ENCODE measurements at regions not wholly inside any gene's neighbourhood (a gene's known extent, or its start where the extent isn't known, plus 50 kb on each side); places are given as distances from the start of the nearest gene placed in this dataset.

- WGBS, 2 donors, result 50 to 65% methylated on average over 4 of the region's 4 CpGs
- Histone ChIP-seq H3K4me3 (no peak overlapping the region), H3K4me1 (no peaks in the 10 kb centered on the region), H3K27me3 (no peaks in the 10 kb centered on the region), H3K36me3 (no peaks in the 10 kb centered on the region), H3K9me3 (no peaks in the 10 kb centered on the region), H3K27ac (no peak overlapping the region)
- FAIRE-seq (no peak), DNase-seq (no peak), ATAC-seq (no peak)
- TF ChIP-seq CTCF (IDR thresholded peaks at IDR 0.05), result no peak
- intact Hi-C loops (cut with DNase I), result no loop called here
These were observed 584.3 kb downstream of the FBXO15 start for GRCh38 chr18:73563345-73563744.

- Histone ChIP-seq H3K27ac (no peak overlapping the region), H3K36me3 (no peaks in the 10 kb centered on the region), H3K4me1 (no peaks in the 10 kb centered on the region), H3K9me3 (no peaks in the 10 kb centered on the region), H3K4me3 (no peak overlapping the region), H3K27me3 (no peaks in the 10 kb centered on the region)
- no peak for TF ChIP-seq CTCF (IDR thresholded peaks at IDR 0.05)
- FAIRE-seq (no peak), DNase-seq (no peak), ATAC-seq (no peak)
- WGBS, 2 donors, result 42 to 51% methylated on average over 4 of the region's 4 CpGs
- intact Hi-C loops (cut with DNase I), result no loop called here
These were observed 590.7 kb downstream of the FBXO15 start for GRCh38 chr18:73556904-73557303.

DNA sequence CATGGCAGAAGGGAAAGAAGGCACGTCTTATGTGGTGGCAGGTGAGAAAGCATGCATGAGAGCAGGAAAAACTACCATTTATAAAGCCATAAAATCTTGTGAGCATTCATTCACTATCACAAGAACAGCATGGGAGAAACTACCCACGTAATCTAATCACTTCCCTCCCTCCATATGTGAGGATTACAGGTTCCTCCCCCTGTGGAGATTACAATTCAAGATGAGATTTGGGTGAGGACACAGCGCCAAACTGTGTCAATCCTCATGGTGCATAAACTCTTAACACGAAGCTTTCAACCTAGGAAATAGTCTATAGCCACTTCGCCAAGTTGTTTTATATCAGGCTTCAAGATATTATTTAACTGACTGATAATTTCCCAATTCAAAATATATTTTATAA, 595.5 kb downstream of the FBXO15 start:
- ATAC-seq (no peak), FAIRE-seq (no peak), DNase-seq (no peak)
- WGBS, 2 donors, result 59 to 65% methylated on average over 5 of the region's 5 CpGs
- H3K4me3 ChIP-seq, result no peak overlapping the region
- no peaks in the 10 kb centered on the region for H3K36me3 ChIP-seq
- no peaks in the 10 kb centered on the region for H3K27me3 ChIP-seq
- no peaks in the 10 kb centered on the region for H3K4me1 ChIP-seq
- H3K9me3 ChIP-seq, result no peaks in the 10 kb centered on the region
- no peak overlapping the region for H3K27ac ChIP-seq
- TF ChIP-seq CTCF (IDR thresholded peaks at IDR 0.05), result no peak
- intact Hi-C loops (cut with DNase I), result no loop called here

DNA sequence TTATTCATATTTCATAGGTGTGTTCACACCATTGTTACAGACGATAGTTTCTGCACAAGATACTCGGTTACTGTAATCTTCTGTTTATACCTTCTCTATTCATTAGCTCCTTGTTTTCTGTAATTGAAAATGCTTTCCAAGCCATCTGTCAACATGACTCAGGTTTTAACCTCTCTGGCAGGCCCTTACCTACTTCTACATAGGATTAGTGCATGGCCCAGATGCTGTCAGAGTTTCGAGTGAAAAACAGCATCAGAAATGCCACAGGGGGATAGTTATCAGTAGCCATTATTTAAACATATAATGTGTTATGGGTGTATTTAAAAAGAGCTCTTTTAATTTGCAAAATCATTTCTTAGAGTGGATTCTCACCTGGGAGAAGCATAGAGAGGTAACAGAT, 596.4 kb downstream of the FBXO15 start:
- FAIRE-seq, result no peak
- no peaks in the 10 kb centered on the region for H3K27me3 ChIP-seq
- no peaks in the 10 kb centered on the region for H3K9me3 ChIP-seq
- ATAC-seq, result no peak
- WGBS, 2 donors, result 57 to 75% methylated on average over 3 of the region's 3 CpGs
- H3K4me3 ChIP-seq, result no peak overlapping the region
- H3K27ac ChIP-seq, result no peak overlapping the region
- H3K4me1 ChIP-seq, result no peaks in the 10 kb centered on the region
- TF ChIP-seq CTCF (IDR thresholded peaks at IDR 0.05), result no peak
- intact Hi-C loops (cut with DNase I), result no loop called here
- no peak for DNase-seq
- no peaks in the 10 kb centered on the region for H3K36me3 ChIP-seq

DNA sequence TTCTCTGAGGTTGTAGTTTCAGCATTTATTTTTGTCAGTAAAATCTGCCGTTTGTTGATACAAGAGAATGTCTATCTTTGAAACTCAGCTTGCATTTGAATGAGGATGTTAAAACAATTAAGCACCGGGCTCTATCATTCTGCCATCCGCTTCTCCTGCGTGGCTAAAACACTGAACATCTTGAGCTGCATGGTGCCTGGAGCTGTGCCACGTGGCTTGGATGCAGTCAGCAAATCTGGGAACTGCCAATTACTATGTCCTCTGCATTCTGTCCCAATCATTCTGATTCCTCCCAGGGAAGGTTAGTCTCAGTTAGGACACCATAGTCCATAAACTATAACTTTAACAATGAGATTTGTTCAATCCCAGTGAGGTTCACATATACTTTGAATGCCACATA, 598.4 kb downstream of the FBXO15 start:
- FAIRE-seq, result no peak
- ATAC-seq, result no peak
- intact Hi-C loops (cut with DNase I), result no loop called here
- Histone ChIP-seq H3K9me3 (no peaks in the 10 kb centered on the region), H3K27me3 (no peaks in the 10 kb centered on the region), H3K36me3 (no peaks in the 10 kb centered on the region), H3K27ac (no peak overlapping the region), H3K4me1 (no peaks in the 10 kb centered on the region), H3K4me3 (no peak overlapping the region)
- no peak for DNase-seq
- WGBS, 2 donors, result 56 to 66% methylated on average over 5 of the region's 5 CpGs
- TF ChIP-seq CTCF (IDR thresholded peaks at IDR 0.05), result no peak
